ENCODE measurements at regions not wholly inside any gene's neighbourhood (a gene's known extent, or its start where the extent isn't known, plus 50 kb on each side); places are given as distances from the start of the nearest gene placed in this dataset.

- H3K27me3 ChIP-seq (ENCODE audit: control insufficient read depth, insufficient read depth, low read length): no peaks in the 10 kb centered on the region
- no peaks in the 10 kb centered on the region for H3K9me3 ChIP-seq (ENCODE audit: control insufficient read depth, insufficient read depth, low read length)
- H3K4me3 ChIP-seq (ENCODE audit: low read depth, low read length): no peak overlapping the region
- ChIA-PET CTCF (no interaction called here), POLR2A (interaction anchor here (1.2 kb wide), 1 partner anchor 388 kb away, joined by 7 read pairs; no protein-coding TSS in a partner anchor)
- H3K27ac ChIP-seq (ENCODE audit: low read depth, low read length): no peak overlapping the region
- DNase-seq (ENCODE audit: low read depth, low spot score): no peak
- no peak for TF ChIP-seq CTCF (IDR thresholded peaks at IDR 0.05; ENCODE audit: low read depth, low read length)
Measured at GRCh38 chr9:88196142-88196790, 58.0 kb upstream of the SPATA31C2 start.

- Histone ChIP-seq H3K27me3 (ENCODE audit: control insufficient read depth, insufficient read depth, low read length) (no peaks in the 10 kb centered on the region), H3K27ac (ENCODE audit: low read depth, low read length) (no peak overlapping the region), H3K4me3 (ENCODE audit: low read depth, low read length) (no peak overlapping the region), H3K9me3 (ENCODE audit: control insufficient read depth, insufficient read depth, low read length) (no peaks in the 10 kb centered on the region)
- no peak for TF ChIP-seq CTCF (IDR thresholded peaks at IDR 0.05; ENCODE audit: low read depth, low read length)
- CTCF ChIA-PET: no interaction called here
- no peak for DNase-seq (ENCODE audit: low read depth, low spot score)
- POLR2A ChIA-PET: no interaction called here
Measured at GRCh38 chr9:88193766-88194165, 55.5 kb upstream of the SPATA31C2 start.

GRCh38 chr9:88191456-88191855 lies 53.2 kb upstream of the SPATA31C2 start:
- Histone ChIP-seq H3K4me3 (ENCODE audit: low read depth, low read length) (no peak overlapping the region), H3K27ac (ENCODE audit: low read depth, low read length) (no peak overlapping the region), H3K9me3 (ENCODE audit: control insufficient read depth, insufficient read depth, low read length) (no peaks in the 10 kb centered on the region), H3K27me3 (ENCODE audit: control insufficient read depth, insufficient read depth, low read length) (no peaks in the 10 kb centered on the region)
- TF ChIP-seq CTCF (IDR thresholded peaks at IDR 0.05; ENCODE audit: low read depth, low read length): no peak
- no peak for DNase-seq (ENCODE audit: low read depth, low spot score)
- ChIA-PET POLR2A (no interaction called here), CTCF (no interaction called here)

DNA sequence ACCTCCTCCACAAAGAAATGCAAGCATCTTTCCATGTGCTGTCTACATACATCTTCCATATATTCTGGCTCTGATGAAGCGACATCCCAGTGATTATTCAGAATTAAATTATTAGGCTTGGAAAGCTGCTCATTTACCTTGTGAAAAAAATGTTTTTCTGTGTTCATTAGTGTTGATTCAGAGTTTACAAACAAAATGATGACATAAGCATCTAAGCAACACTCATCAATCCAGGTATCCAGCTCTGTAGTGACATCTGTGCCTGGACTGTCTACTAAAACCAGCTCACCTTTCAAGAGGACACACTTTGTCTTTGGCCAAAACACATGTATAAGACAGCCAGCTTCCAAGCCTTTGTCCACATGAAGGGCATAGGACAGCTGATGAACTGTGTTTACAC lies 51.1 kb upstream of the SPATA31C2 start:
- TF ChIP-seq CTCF (IDR thresholded peaks at IDR 0.05; ENCODE audit: low read depth, low read length): no peak
- Histone ChIP-seq H3K27me3 (ENCODE audit: control insufficient read depth, insufficient read depth, low read length) (no peaks in the 10 kb centered on the region), H3K4me3 (ENCODE audit: low read depth, low read length) (no peak overlapping the region), H3K27ac (ENCODE audit: low read depth, low read length) (no peak overlapping the region), H3K9me3 (ENCODE audit: control insufficient read depth, insufficient read depth, low read length) (no peaks in the 10 kb centered on the region)
- DNase-seq (ENCODE audit: low read depth, low spot score): no peak
- POLR2A ChIA-PET: no interaction called here
- CTCF ChIA-PET: interaction anchor here (1.2 kb wide), 1 partner anchor 18 kb away, joined by 4 read pairs; no protein-coding TSS in a partner anchor
